Duodenal mucosa (tissue), 2 donors: ENCODE measurements at regions not wholly inside any gene's neighbourhood (a gene's known extent, or its start where the extent isn't known, plus 50 kb on each side); places are given as distances from the start of the nearest gene placed in this dataset.

Source experiments
- H3K27ac ChIP-seq: one replicate; pipeline ENCODE4 v1.7.0; 2013; ENCODE audit warnings: low read depth, low read length
- H3K27me3 ChIP-seq, 2 donors: one replicate each; pipeline ENCODE4 v1.7.0; 2013; ENCODE audit warnings: low read length in 2 of 2, control low read depth in 1 of 2; ENCODE audit not compliant: insufficient read depth in 2 of 2, control insufficient read depth in 1 of 2
- H3K36me3 ChIP-seq, 2 donors: one replicate each; pipeline ENCODE4 v1.7.0; 2013; ENCODE audit warnings: low read length in 2 of 2, control low read depth in 1 of 2; ENCODE audit not compliant: insufficient read depth in 2 of 2, control insufficient read depth in 1 of 2
- H3K4me1 ChIP-seq, 2 donors: one replicate each; pipeline ENCODE4 v1.7.0; 2013; ENCODE audit warnings: low read length in 2 of 2, control low read depth in 1 of 2; ENCODE audit not compliant: insufficient read depth in 2 of 2, control insufficient read depth in 1 of 2
- H3K4me3 ChIP-seq, 2 donors: one replicate each; pipeline ENCODE4 v1.7.0; 2013; ENCODE audit warnings: low read length in 2 of 2, low read depth in 1 of 2
- H3K9ac ChIP-seq, 2 donors: one replicate each; pipeline ENCODE4 v1.7.0; 2013; ENCODE audit warnings: low read length in 2 of 2, low read depth in 1 of 2
- H3K9me3 ChIP-seq, 2 donors: one replicate each; pipeline ENCODE4 v1.7.0; 2013; ENCODE audit warnings: low read length in 2 of 2, control low read depth in 1 of 2; ENCODE audit not compliant: control insufficient read depth in 1 of 2

- Histone ChIP-seq H3K4me3 (no peak overlapping the region), H3K9ac (no peak overlapping the region), H3K27ac (no peak overlapping the region), H3K36me3 (no peaks in the 10 kb centered on the region), H3K9me3 (no peaks in the 10 kb centered on the region), H3K27me3 (no peaks in the 10 kb centered on the region), H3K4me1 (no peaks in the 10 kb centered on the region)
These were observed 457.9 kb downstream of the SI start for GRCh38 chr3:164620423-164620822.

- Histone ChIP-seq H3K36me3 (no peaks in the 10 kb centered on the region), H3K4me1 (no peaks in the 10 kb centered on the region), H3K9me3 (no peaks in the 10 kb centered on the region), H3K4me3 (no peak overlapping the region), H3K27ac (no peak overlapping the region), H3K27me3 (no peaks in the 10 kb centered on the region), H3K9ac (no peak overlapping the region)
These were observed 465.5 kb downstream of the SI start for GRCh38 chr3:164612751-164613150.

GRCh38 chr3:164608554-164609276, 469.6 kb downstream of the SI start:
- no peaks in the 10 kb centered on the region for H3K9me3 ChIP-seq
- no peak overlapping the region for H3K9ac ChIP-seq
- no peaks in the 10 kb centered on the region for H3K36me3 ChIP-seq
- no peak overlapping the region for H3K27ac ChIP-seq
- no peak overlapping the region for H3K4me3 ChIP-seq
- no peaks in the 10 kb centered on the region for H3K27me3 ChIP-seq
- no peaks in the 10 kb centered on the region for H3K4me1 ChIP-seq

GRCh38 chr3:164604687-164605086, 473.6 kb downstream of the SI start:
- Histone ChIP-seq H3K4me1 (no peaks in the 10 kb centered on the region), H3K36me3 (no peaks in the 10 kb centered on the region), H3K9ac (no peak overlapping the region), H3K4me3 (no peak overlapping the region), H3K27me3 (no peaks in the 10 kb centered on the region), H3K27ac (no peak overlapping the region), H3K9me3 (no peaks in the 10 kb centered on the region)

GRCh38 chr3:164577667-164578210, 500.6 kb downstream of the SI start:
- H3K9ac ChIP-seq = no peak overlapping the region
- no peaks in the 10 kb centered on the region for H3K36me3 ChIP-seq
- H3K27me3 ChIP-seq = no peaks in the 10 kb centered on the region
- H3K4me1 ChIP-seq = no peaks in the 10 kb centered on the region
- no peak overlapping the region for H3K27ac ChIP-seq
- no peaks in the 10 kb centered on the region for H3K9me3 ChIP-seq
- H3K4me3 ChIP-seq = no peak overlapping the region

GRCh38 chr3:164572436-164572835, 505.9 kb downstream of the SI start:
- Histone ChIP-seq H3K9me3 (no peaks in the 10 kb centered on the region), H3K27me3 (no peaks in the 10 kb centered on the region), H3K4me1 (no peaks in the 10 kb centered on the region), H3K9ac (no peak overlapping the region), H3K4me3 (no peak overlapping the region), H3K27ac (no peak overlapping the region), H3K36me3 (no peaks in the 10 kb centered on the region)

- no peak overlapping the region for H3K9ac ChIP-seq
- H3K27ac ChIP-seq = no peak overlapping the region
- H3K4me3 ChIP-seq = no peak overlapping the region
- H3K36me3 ChIP-seq = no peaks in the 10 kb centered on the region
- no peaks in the 10 kb centered on the region for H3K27me3 ChIP-seq
- no peaks in the 10 kb centered on the region for H3K9me3 ChIP-seq
- H3K4me1 ChIP-seq = no peaks in the 10 kb centered on the region
These were observed 527.4 kb downstream of the SI start for GRCh38 chr3:164550857-164551256.

- Histone ChIP-seq H3K4me1 (no peaks in the 10 kb centered on the region), H3K27me3 (no peaks in the 10 kb centered on the region)
These were observed 539.1 kb downstream of the SI start for GRCh38 chr3:164539215-164539614.

GRCh38 chr3:164537485-164537884, 540.8 kb downstream of the SI start:
- H3K4me1 ChIP-seq = no peaks in the 10 kb centered on the region
- H3K9me3 ChIP-seq = no peaks in the 10 kb centered on the region
- H3K27me3 ChIP-seq = no peaks in the 10 kb centered on the region
- no peak overlapping the region for H3K27ac ChIP-seq
- no peak overlapping the region for H3K9ac ChIP-seq
- no peak overlapping the region for H3K4me3 ChIP-seq
- no peaks in the 10 kb centered on the region for H3K36me3 ChIP-seq

More at GRCh38 chr3:164539215-164539614, 539.1 kb downstream of the SI start:
- Histone ChIP-seq H3K9ac (no peak overlapping the region), H3K9me3 (no peaks in the 10 kb centered on the region), H3K4me3 (no peak overlapping the region), H3K27ac (no peak overlapping the region), H3K36me3 (no peaks in the 10 kb centered on the region)

- H3K27ac ChIP-seq = no peak overlapping the region
- no peaks in the 10 kb centered on the region for H3K9me3 ChIP-seq
- H3K9ac ChIP-seq = no peak overlapping the region
- no peak overlapping the region for H3K4me3 ChIP-seq
- H3K27me3 ChIP-seq = no peaks in the 10 kb centered on the region
- no peaks in the 10 kb centered on the region for H3K36me3 ChIP-seq
- no peaks in the 10 kb centered on the region for H3K4me1 ChIP-seq
These were observed 545.0 kb downstream of the SI start for GRCh38 chr3:164533275-164533674.
